Ishikawa (cell line): ENCODE measurements at regions not wholly inside any gene's neighbourhood (a gene's known extent, or its start where the extent isn't known, plus 50 kb on each side); places are given as distances from the start of the nearest gene placed in this dataset.

Experiments
- CEBPB ChIP-seq: IDR thresholded peaks from 2 replicates; pipeline ENCODE4 v1.6.1; 2012
- EGR1 ChIP-seq: IDR thresholded peaks from 2 replicates; pipeline ENCODE4 v1.6.1; 2012
- EP300 ChIP-seq: IDR thresholded peaks from 2 replicates; pipeline ENCODE4 v1.6.1; 2012; ENCODE audit warnings: borderline replicate concordance
- FOXM1 ChIP-seq: IDR thresholded peaks from 2 replicates; pipeline ENCODE4 v1.6.1; 2012; ENCODE audit warnings: low read depth, borderline replicate concordance
- MAX ChIP-seq: IDR thresholded peaks from 2 replicates; pipeline ENCODE4 v1.6.1; 2012
- RAD21 ChIP-seq: IDR thresholded peaks from 2 replicates; pipeline ENCODE4 v1.6.1; 2012; ENCODE audit warnings: low read depth
- REST ChIP-seq: IDR thresholded peaks from 2 replicates; pipeline ENCODE4 v1.6.1; 2012; ENCODE audit warnings: low read depth, mild to moderate bottlenecking
- TCF12 ChIP-seq: IDR thresholded peaks from 2 replicates; pipeline ENCODE4 v1.6.1; 2012; ENCODE audit warnings: low read depth
- YY1 ChIP-seq: IDR thresholded peaks from 2 replicates; pipeline ENCODE4 v1.6.1; 2012; ENCODE audit warnings: low read depth
- ZBTB7A ChIP-seq: IDR thresholded peaks from 2 replicates; pipeline ENCODE4 v1.6.1; 2012; ENCODE audit warnings: low read depth

DNA sequence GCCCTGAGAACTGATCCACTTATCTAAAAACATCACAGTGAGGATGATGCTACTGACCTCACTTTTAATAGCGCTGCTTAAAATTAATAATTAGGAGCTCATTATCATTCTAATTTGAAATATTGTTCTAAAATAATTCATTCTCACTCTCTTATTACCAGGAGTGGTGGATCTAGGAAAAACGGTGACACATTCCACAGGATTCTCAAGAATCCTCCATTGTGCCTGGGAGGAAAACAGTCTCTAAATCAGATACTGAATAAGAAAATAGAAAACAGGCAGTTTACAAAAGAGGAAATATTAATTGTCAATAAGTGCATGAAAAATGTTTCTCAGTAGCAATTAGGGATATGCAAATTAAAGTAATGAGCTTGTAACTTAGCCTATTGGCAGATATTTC is 187.4 kb downstream of the TENT5A start:
- TF ChIP-seq ZBTB7A (no peak), EGR1 (no peak), EP300 (no peak), FOXM1 (no peak), TCF12 (no peak), YY1 (no peak), REST (no peak), CEBPB (no peak), MAX (no peak), RAD21 (no peak)
